A549 (cell line): ENCODE measurements at regions not wholly inside any gene's neighbourhood (a gene's known extent, or its start where the extent isn't known, plus 50 kb on each side); places are given as distances from the start of the nearest gene placed in this dataset.

Experiments
- ATAC-seq, 2 experiments: fragments of 200-7000 bp in 1 of 2; fragments of >200 bp in 1 of 2; cut with Nextera tagmentation in 1 of 2; cut with Tn5 transposase in 1 of 2; 3 replicates each; pipeline versions ENCODE4 v1.8.0 to v1.9.1; 2018 to 2020; ENCODE audit warnings: mild to moderate bottlenecking in 1 of 2, moderate library complexity in 1 of 2
- CTCF ChIA-PET: fragments of 300-600 bp; sonication (Branson Sonifier 250); formaldehyde crosslinking; extraction: SDS; loops from one replicate; lab custom pipeline; 2021; ENCODE audit warnings: antibody characterized with exemption, inconsistent platforms; lab: Yijun Ruan, JAX
- POLR2A ChIA-PET: fragments of 350-600 bp; formaldehyde crosslinking; extraction: SDS; loops from one replicate; lab custom pipeline; 2021; ENCODE audit warnings: antibody characterized with exemption, inconsistent platforms; lab: Yijun Ruan, JAX
- DNase-seq, 2 experiments: peaks; one replicate each; pipeline versions ENCODE4 v3.0.0 to v3.0.0-alpha.2; 2011 to 2016; ENCODE audit warnings: low read depth in 1 of 2, low spot score in 1 of 2
- FAIRE-seq: peaks from 2 replicates; lab custom pipeline; 2011; peaks lifted over from hg19 to GRCh38; lab: Jason Lieb, UNC
- H3K27ac ChIP-seq, 2 experiments: fragments of >200 bp; sonication (Bioruptor Twin); formaldehyde crosslinking; 3 replicates each; pipeline ENCODE4 v1.5.1; 2016 to 2017
- H3K4me1 ChIP-seq: fragments of >200 bp; sonication (Bioruptor Twin); formaldehyde crosslinking; 3 replicates; pipeline ENCODE4 v1.6.1; 2016
- H3K4me2 ChIP-seq: fragments of >200 bp; sonication (Bioruptor Twin); formaldehyde crosslinking; 3 replicates; pipeline ENCODE4 v1.6.1; 2016
- H3K4me3 ChIP-seq: fragments of >200 bp; sonication (Bioruptor Twin); formaldehyde crosslinking; 3 replicates; pipeline ENCODE4 v1.5.1; 2016
- H3K9me3 ChIP-seq: fragments of >200 bp; sonication (Bioruptor Twin); formaldehyde crosslinking; 3 replicates; pipeline ENCODE4 v1.6.1; 2016
- BHLHE40 ChIP-seq: IDR thresholded peaks from 2 replicates; pipeline ENCODE4 v1.6.1; 2012; ENCODE audit warnings: low read depth, low read length, inconsistent platforms
- CBX8 ChIP-seq: fragments of 200-600 bp; sonication (generic); IDR thresholded peaks from 2 replicates; pipeline ENCODE4 v1.6.1; 2016
- EHMT2 ChIP-seq: fragments of 200-600 bp; sonication (generic); IDR thresholded peaks from 2 replicates; pipeline ENCODE4 v1.6.1; 2016; ENCODE audit warnings: antibody characterized with exemption, low read depth, mild to moderate bottlenecking, moderate library complexity
- EP300 ChIP-seq, 2 experiments: fragments of >200 bp; sonication (Bioruptor Twin); formaldehyde crosslinking; IDR thresholded peaks; 2 replicates in 1 of 2; 3 replicates in 1 of 2; pipeline ENCODE4 v1.6.1; 2016 to 2017
- ESRRA ChIP-seq: fragments of 150-350 bp; IDR thresholded peaks from 2 replicates; pipeline ENCODE4 v1.6.1; 2014; ENCODE audit warnings: mild to moderate bottlenecking, low read length, borderline replicate concordance
- FOSB ChIP-seq: fragments of 250-450 bp; sonication (Bioruptor Pico); IDR thresholded peaks from 2 replicates; pipeline ENCODE4 v1.5.0; 2020; ENCODE audit warnings: mild to moderate bottlenecking, moderate library complexity
- FOSL2 ChIP-seq, 2 experiments: fragments of 450-650 bp in 1 of 2; fragments of >200 bp in 1 of 2; sonication (Bioruptor Twin) in 1 of 2; formaldehyde crosslinking; IDR thresholded peaks; 2 replicates each; pipeline versions ENCODE4 v1.5.0 to v1.6.1; 2016 to 2020; ENCODE audit warnings: mild to moderate bottlenecking in 1 of 2, moderate library complexity in 1 of 2
- GATA3 ChIP-seq: IDR thresholded peaks from 2 replicates; pipeline ENCODE4 v1.6.1; 2012; ENCODE audit warnings: borderline replicate concordance
- HDAC2 ChIP-seq: fragments of 200-600 bp; sonication (generic); IDR thresholded peaks from 2 replicates; pipeline ENCODE4 v1.6.1; 2016
- HEYL ChIP-seq: fragments of 250-450 bp; sonication (Bioruptor Pico); IDR thresholded peaks from 2 replicates; pipeline ENCODE4 v1.8.0; 2021; ENCODE audit warnings: mild to moderate bottlenecking, moderate library complexity
- HOXB5 ChIP-seq: fragments of 250-450 bp; sonication (Bioruptor Pico); IDR thresholded peaks from 2 replicates; pipeline ENCODE4 v1.5.0; 2020; ENCODE audit warnings: mild to moderate bottlenecking, moderate library complexity
- JUNB ChIP-seq: fragments of >200 bp; sonication (Bioruptor Twin); formaldehyde crosslinking; IDR thresholded peaks from 2 replicates; pipeline ENCODE4 v1.6.1; 2016
- KDM1A ChIP-seq: fragments of 200-600 bp; sonication (generic); IDR thresholded peaks from 2 replicates; pipeline ENCODE4 v1.6.1; 2016; ENCODE audit warnings: low read depth, mild to moderate bottlenecking
- MAFK ChIP-seq: fragments of 450-650 bp; IDR thresholded peaks from 2 replicates; pipeline ENCODE4 v1.6.1; 2014; ENCODE audit not compliant: partially characterized antibody
- MYC ChIP-seq: IDR thresholded peaks from 2 replicates; pipeline ENCODE4 v1.6.1; 2012; ENCODE audit warnings: mild to moderate bottlenecking, inconsistent platforms, low read length, improper control_type of control experiment, borderline replicate concordance
- POLR2A ChIP-seq: IDR thresholded peaks from 2 replicates; pipeline ENCODE4 v1.6.1; 2012; ENCODE audit warnings: mild to moderate bottlenecking, low read length
- SREBF2 ChIP-seq: fragments of 450-650 bp; IDR thresholded peaks from 2 replicates; pipeline ENCODE4 v1.6.1; 2014; ENCODE audit warnings: mild to moderate bottlenecking, moderate library complexity
- TFCP2L1 ChIP-seq: fragments of 250-450 bp; sonication (Bioruptor Pico); IDR thresholded peaks from 2 replicates; pipeline ENCODE4 v1.5.0; 2021; ENCODE audit warnings: mild to moderate bottlenecking
- ZC3H11A ChIP-seq: fragments of 450-650 bp; IDR thresholded peaks from 2 replicates; pipeline ENCODE4 v1.6.1; 2014; ENCODE audit warnings: antibody characterized with exemption, mild to moderate bottlenecking
- ZFP36 ChIP-seq: fragments of 450-650 bp; IDR thresholded peaks from 2 replicates; pipeline ENCODE4 v1.6.1; 2014; ENCODE audit warnings: borderline replicate concordance; ENCODE audit not compliant: partially characterized antibody
- ZNF302 ChIP-seq: fragments of 250-450 bp; sonication (Bioruptor Pico); IDR thresholded peaks from 2 replicates; pipeline ENCODE4 v1.9.0; 2021; ENCODE audit warnings: inconsistent platforms, mild to moderate bottlenecking, moderate library complexity
- ZSCAN20 ChIP-seq: fragments of 250-450 bp; sonication (Bioruptor Pico); IDR thresholded peaks from 2 replicates; pipeline ENCODE4 v1.8.0; 2022; ENCODE audit warnings: mild to moderate bottlenecking, moderate library complexity
- WGBS: methylation state at CpG from one replicate; pipeline ENCODE4 v1.1.6; 2017; ENCODE audit errors: missing lambda C conversion rate; 5-methylcytosine and 5-hydroxymethylcytosine counted together
- TF ChIP-seq, protein P1 (sequence below): fragments of >200 bp; sonication (Bioruptor Twin); formaldehyde crosslinking; IDR thresholded peaks from 2 replicates; pipeline ENCODE4 v1.6.1; 2016
- TF ChIP-seq, protein P2 (sequence below): fragments of >200 bp; sonication (Bioruptor Twin); formaldehyde crosslinking; IDR thresholded peaks from 3 replicates; pipeline ENCODE4 v1.6.1; 2016
- TF ChIP-seq, protein P3 (sequence below): fragments of 250-450 bp; sonication (Bioruptor Pico); IDR thresholded peaks from 2 replicates; pipeline ENCODE4 v1.5.0; 2020; ENCODE audit warnings: low read depth, mild to moderate bottlenecking, moderate library complexity
- TF ChIP-seq, protein P4 (sequence below): fragments of 150-350 bp; IDR thresholded peaks from 2 replicates; pipeline ENCODE4 v1.6.1; 2014; ENCODE audit warnings: low read depth, mild to moderate bottlenecking, low read length
- TF ChIP-seq, protein P5 (sequence below): fragments of 250-450 bp; sonication (Bioruptor Pico); IDR thresholded peaks from 2 replicates; pipeline ENCODE4 v1.5.0; 2021; ENCODE audit warnings: mild to moderate bottlenecking, moderate library complexity, borderline replicate concordance
- TF ChIP-seq, protein P6 (sequence below): IDR thresholded peaks from 2 replicates; pipeline ENCODE4 v1.6.1; 2012

DNA sequence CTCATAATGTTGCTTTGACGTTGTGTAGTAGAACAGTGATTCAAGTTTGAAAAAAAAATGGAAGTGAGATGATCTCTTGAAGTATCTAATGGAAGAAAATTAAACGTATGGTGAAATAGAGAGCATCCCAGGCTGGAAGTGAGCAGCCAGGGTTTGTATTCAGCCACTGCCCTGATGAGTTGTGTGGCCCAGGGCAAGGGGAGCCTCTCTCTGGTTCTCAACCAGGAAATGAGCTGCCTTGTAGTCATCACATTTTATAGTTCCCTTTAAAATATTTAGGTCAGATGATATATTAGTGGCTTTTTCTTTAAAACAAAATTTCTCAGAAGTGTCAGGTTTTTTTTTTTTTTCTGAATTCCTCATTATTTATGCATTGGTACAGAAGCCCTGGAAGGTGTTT, 150.3 kb downstream of the GPAT3 start:
- WGBS = 52% methylated on average over 2 of the region's 2 CpGs
- no peak for ATAC-seq
- Histone ChIP-seq H3K9me3 (no peaks in the 10 kb centered on the region), H3K4me1 (no peaks in the 10 kb centered on the region), H3K4me2 (no peak overlapping the region), H3K27ac (no peak overlapping the region), H3K4me3 (no peak overlapping the region)
- no peak for TF ChIP-seq FOSB (CRISPR knock-in tag)
- no peak for TF ChIP-seq EHMT2
- no peak for TF ChIP-seq MYC
- TF ChIP-seq SREBF2 = no peak
- no peak for TF ChIP-seq ZC3H11A
- no peak for TF ChIP-seq POLR2A
- no peak for TF ChIP-seq ZNF302 (CRISPR knock-in tag)
- TF ChIP-seq, protein P1, sequence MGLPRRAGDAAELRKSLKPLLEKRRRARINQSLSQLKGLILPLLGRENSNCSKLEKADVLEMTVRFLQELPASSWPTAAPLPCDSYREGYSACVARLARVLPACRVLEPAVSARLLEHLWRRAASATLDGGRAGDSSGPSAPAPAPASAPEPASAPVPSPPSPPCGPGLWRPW = no peak
- FAIRE-seq = no peak
- ChIA-PET CTCF (no interaction called here), POLR2A (no interaction called here)
- no peak for DNase-seq

DNA sequence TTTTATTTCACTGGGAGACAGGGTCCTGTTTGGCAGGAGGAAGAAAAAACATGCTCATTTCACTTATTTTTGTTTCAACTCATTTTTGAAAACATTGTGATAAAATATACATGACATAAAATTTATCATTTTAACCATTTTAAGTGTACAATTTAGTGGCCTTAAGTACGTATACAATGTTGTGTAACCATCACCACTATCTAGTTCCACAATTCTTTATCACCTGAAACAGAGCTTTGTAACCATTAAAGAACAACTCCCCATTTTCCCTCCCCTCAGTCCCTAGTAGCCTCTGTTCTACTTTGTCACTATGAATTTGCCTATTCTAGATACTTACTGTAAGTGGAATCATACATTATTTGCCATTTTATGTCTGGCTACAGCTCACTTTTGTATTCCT, 143.8 kb downstream of the GPAT3 start:
- TF ChIP-seq CBX8 = no peak
- no peak for TF ChIP-seq ZC3H11A
- TF ChIP-seq, protein P2, sequence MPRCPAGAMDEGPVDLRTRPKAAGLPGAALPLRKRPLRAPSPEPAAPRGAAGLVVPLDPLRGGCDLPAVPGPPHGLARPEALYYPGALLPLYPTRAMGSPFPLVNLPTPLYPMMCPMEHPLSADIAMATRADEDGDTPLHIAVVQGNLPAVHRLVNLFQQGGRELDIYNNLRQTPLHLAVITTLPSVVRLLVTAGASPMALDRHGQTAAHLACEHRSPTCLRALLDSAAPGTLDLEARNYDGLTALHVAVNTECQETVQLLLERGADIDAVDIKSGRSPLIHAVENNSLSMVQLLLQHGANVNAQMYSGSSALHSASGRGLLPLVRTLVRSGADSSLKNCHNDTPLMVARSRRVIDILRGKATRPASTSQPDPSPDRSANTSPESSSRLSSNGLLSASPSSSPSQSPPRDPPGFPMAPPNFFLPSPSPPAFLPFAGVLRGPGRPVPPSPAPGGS = no peak
- no peak for TF ChIP-seq ZFP36
- no peak for TF ChIP-seq BHLHE40
- TF ChIP-seq HDAC2 = no peak
- TF ChIP-seq ZSCAN20 (CRISPR knock-in tag) = no peak
- Histone ChIP-seq H3K9me3 (no peaks in the 10 kb centered on the region), H3K27ac (no peak overlapping the region), H3K4me1 (no peaks in the 10 kb centered on the region), H3K4me3 (no peak overlapping the region), H3K4me2 (no peak overlapping the region)
- ATAC-seq (no peak), FAIRE-seq (no peak), DNase-seq (no peak)
- whole genome bisulfite sequencing = 45% methylated on average over 1 of the region's 1 CpG
- CTCF ChIA-PET = no interaction called here
- POLR2A ChIA-PET = no interaction called here

DNA sequence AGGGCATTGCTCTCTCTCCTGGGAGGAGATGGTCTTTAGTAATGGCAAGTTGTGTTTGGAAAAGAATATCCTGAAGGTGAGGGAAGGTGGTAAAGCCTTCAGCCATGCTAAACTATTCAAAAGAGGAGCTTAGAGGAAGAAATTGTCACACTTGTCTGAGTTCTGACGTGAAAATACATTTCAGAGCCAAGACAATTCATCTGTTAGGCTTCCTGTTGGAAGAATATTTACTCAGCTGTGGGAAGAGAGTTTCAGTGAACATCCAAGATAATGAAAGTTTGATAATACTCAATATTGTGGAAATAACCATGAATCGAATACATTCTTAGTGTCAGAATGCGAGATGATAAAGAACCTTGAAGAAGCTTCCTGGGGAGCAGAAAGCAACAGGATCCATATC, 143.3 kb downstream of the GPAT3 start:
- no peak for FAIRE-seq
- no peaks in the 10 kb centered on the region for H3K9me3 ChIP-seq
- POLR2A ChIA-PET = no interaction called here
- no peak overlapping the region for H3K27ac ChIP-seq
- H3K4me2 ChIP-seq = no peak overlapping the region
- TF ChIP-seq, protein P3, sequence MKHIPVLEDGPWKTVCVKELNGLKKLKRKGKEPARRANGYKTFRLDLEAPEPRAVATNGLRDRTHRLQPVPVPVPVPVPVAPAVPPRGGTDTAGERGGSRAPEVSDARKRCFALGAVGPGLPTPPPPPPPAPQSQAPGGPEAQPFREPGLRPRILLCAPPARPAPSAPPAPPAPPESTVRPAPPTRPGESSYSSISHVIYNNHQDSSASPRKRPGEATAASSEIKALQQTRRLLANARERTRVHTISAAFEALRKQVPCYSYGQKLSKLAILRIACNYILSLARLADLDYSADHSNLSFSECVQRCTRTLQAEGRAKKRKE (CRISPR knock-in tag) = no peak
- no peak for TF ChIP-seq HOXB5 (CRISPR knock-in tag)
- TF ChIP-seq ESRRA = no peak
- TF ChIP-seq, protein P2 = no peak
- no peak for TF ChIP-seq CBX8
- TF ChIP-seq, protein P4, sequence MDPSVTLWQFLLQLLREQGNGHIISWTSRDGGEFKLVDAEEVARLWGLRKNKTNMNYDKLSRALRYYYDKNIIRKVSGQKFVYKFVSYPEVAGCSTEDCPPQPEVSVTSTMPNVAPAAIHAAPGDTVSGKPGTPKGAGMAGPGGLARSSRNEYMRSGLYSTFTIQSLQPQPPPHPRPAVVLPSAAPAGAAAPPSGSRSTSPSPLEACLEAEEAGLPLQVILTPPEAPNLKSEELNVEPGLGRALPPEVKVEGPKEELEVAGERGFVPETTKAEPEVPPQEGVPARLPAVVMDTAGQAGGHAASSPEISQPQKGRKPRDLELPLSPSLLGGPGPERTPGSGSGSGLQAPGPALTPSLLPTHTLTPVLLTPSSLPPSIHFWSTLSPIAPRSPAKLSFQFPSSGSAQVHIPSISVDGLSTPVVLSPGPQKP = no peak
- TF ChIP-seq KDM1A = no peak
- no peak for TF ChIP-seq HEYL (CRISPR knock-in tag)
- no peak for TF ChIP-seq POLR2A
- TF ChIP-seq, protein P5, sequence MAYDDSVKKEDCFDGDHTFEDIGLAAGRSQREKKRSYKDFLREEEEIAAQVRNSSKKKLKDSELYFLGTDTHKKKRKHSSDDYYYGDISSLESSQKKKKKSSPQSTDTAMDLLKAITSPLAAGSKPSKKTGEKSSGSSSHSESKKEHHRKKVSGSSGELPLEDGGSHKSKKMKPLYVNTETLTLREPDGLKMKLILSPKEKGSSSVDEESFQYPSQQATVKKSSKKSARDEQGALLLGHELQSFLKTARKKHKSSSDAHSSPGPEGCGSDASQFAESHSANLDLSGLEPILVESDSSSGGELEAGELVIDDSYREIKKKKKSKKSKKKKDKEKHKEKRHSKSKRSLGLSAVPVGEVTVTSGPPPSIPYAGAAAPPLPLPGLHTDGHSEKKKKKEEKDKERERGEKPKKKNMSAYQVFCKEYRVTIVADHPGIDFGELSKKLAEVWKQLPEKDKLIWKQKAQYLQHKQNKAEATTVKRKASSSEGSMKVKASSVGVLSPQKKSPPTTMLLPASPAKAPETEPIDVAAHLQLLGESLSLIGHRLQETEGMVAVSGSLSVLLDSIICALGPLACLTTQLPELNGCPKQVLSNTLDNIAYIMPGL (CRISPR knock-in tag) = no peak
- TF ChIP-seq FOSL2 (IDR thresholded peaks at IDR 0.05) = no peak
- TF ChIP-seq FOSL2 (CRISPR knock-in tag; IDR thresholded peaks at IDR 0.05) = no peak
- TF ChIP-seq MAFK = no peak
- TF ChIP-seq GATA3 = no peak
- no peak for TF ChIP-seq HDAC2
- no peak for TF ChIP-seq TFCP2L1 (CRISPR knock-in tag)
- TF ChIP-seq EP300 (IDR thresholded peaks at IDR 0.05) = no peak
- TF ChIP-seq JUNB = no peak
- TF ChIP-seq, protein P6, sequence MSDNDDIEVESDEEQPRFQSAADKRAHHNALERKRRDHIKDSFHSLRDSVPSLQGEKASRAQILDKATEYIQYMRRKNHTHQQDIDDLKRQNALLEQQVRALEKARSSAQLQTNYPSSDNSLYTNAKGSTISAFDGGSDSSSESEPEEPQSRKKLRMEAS = no peak
- CTCF ChIA-PET = no interaction called here
- no peak for DNase-seq
- no peaks in the 10 kb centered on the region for H3K4me1 ChIP-seq
- WGBS = 68% methylated on average over 3 of the region's 3 CpGs
- ATAC-seq = no peak
- H3K4me3 ChIP-seq = no peak overlapping the region
